ENCODE measurements at regions not wholly inside any gene's neighbourhood (a gene's known extent, or its start where the extent isn't known, plus 50 kb on each side); places are given as distances from the start of the nearest gene placed in this dataset.
"Not testable (repeated sequence)": the region's sequence is repeated elsewhere in the genome, so short reads cannot be mapped to it uniquely, and the experiment has no call there.

GRCh38 chr9:134526584-134527477 lies 114.8 kb upstream of the COL5A1 start:
- DNase-seq (ENCODE audit: low spot score) = no peak
- H3K27ac ChIP-seq = no peak overlapping the region
- ChIA-PET POLR2A (ENCODE audit: low non-redundant PET) (interaction anchor here (0.6 kb wide), 1 partner anchor 421 kb away, joined by 3 read pairs; no protein-coding TSS in a partner anchor), CTCF (interaction anchor here (0.6 kb wide), 1 partner anchor 24 kb away, joined by 4 read pairs; no protein-coding TSS in a partner anchor)
- no peak for TF ChIP-seq CTCF (conservative IDR thresholded peaks at IDR 0.05; ENCODE audit: low read depth)

- POLR2A ChIA-PET (ENCODE audit: low non-redundant PET) = no interaction called here
- no peak overlapping the region for H3K27ac ChIP-seq
- no peak for TF ChIP-seq CTCF (conservative IDR thresholded peaks at IDR 0.05; ENCODE audit: low read depth)
- CTCF ChIA-PET = interaction anchor here (0.5 to 0.7 kb wide), 2 partner anchors 457 to 1634 kb away, joined by 3 to 4 read pairs; no protein-coding TSS in a partner anchor
- no peak for DNase-seq (ENCODE audit: low spot score)
Measured at GRCh38 chr9:134530724-134531123, 110.9 kb upstream of the COL5A1 start.

DNA sequence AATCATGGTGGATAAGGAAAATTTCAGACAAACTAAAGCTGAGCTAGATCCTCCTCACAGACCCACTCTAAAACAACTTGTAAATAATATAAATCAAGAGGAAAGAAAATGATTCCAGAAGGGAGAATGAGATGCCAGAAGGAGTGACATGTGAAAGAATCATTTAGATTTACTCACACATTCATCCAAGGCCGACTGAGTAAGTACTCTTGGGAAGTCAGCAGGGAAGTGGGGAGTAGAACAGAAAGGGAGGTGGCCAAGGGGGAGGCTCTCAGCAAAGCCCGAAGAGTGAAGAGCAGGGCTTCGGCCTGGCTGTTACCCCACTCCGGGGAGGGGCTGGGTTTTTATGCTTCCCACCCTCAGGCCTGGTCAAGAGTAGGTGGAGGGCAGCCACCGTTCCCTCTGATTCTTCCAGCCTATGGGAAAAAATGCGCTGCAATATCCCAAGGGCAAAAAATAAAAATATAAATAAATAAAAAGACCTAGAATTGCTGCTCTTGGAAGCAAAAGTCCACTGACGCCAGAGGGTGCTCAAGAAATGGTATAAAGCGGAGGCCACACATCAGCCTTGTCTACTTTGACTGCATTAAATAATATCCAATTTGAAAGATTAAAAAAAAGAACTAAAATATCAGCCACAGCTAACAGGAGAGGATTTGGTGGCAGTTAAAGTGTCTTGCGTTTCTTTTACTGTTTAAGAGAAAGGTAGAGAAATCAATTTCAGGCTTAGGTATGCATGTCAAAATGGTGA lies 110.2 kb upstream of the COL5A1 start:
- no peak for DNase-seq (ENCODE audit: low spot score)
- ChIA-PET CTCF (interaction anchor here (0.7 to 1.0 kb wide), 2 partner anchors 208 to 456 kb away, joined by 4 read pairs; no protein-coding TSS in a partner anchor), POLR2A (ENCODE audit: low non-redundant PET) (no interaction called here)
- no peak for TF ChIP-seq CTCF (conservative IDR thresholded peaks at IDR 0.05; ENCODE audit: low read depth)
- H3K27ac ChIP-seq = no peak overlapping the region

GRCh38 chr9:134532084-134532483 lies 109.5 kb upstream of the COL5A1 start:
- ChIA-PET POLR2A (ENCODE audit: low non-redundant PET) (no interaction called here), CTCF (interaction anchor here (1.0 kb wide), 1 partner anchor 207 kb away, joined by 4 read pairs; no protein-coding TSS in a partner anchor)
- DNase-seq (ENCODE audit: low spot score) = no peak
- H3K27ac ChIP-seq = no peak overlapping the region
- TF ChIP-seq CTCF (conservative IDR thresholded peaks at IDR 0.05; ENCODE audit: low read depth) = no peak

DNA sequence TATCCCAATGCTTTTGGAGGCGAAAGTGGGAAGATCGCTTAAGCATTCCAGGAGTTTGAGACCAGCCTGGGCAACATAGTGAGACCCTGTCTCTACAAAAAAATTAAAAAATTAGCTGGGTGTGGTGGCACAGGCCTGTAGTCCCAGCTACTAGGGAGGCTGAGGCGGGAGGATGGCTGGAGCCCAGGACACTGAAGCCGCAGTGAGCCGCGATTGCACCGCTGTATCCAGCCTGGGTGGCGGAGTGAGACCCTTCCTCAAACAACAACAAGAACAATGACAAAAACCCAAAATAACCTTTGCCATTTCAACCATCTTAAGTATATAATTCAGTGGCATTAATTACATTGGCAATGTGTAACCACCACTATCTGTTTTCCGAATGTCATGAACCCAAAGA lies 108.9 kb upstream of the COL5A1 start:
- H3K27ac ChIP-seq; CTCF ChIA-PET; DNase-seq (ENCODE audit: low spot score); POLR2A ChIA-PET (ENCODE audit: low non-redundant PET): not testable (repeated sequence)

DNA sequence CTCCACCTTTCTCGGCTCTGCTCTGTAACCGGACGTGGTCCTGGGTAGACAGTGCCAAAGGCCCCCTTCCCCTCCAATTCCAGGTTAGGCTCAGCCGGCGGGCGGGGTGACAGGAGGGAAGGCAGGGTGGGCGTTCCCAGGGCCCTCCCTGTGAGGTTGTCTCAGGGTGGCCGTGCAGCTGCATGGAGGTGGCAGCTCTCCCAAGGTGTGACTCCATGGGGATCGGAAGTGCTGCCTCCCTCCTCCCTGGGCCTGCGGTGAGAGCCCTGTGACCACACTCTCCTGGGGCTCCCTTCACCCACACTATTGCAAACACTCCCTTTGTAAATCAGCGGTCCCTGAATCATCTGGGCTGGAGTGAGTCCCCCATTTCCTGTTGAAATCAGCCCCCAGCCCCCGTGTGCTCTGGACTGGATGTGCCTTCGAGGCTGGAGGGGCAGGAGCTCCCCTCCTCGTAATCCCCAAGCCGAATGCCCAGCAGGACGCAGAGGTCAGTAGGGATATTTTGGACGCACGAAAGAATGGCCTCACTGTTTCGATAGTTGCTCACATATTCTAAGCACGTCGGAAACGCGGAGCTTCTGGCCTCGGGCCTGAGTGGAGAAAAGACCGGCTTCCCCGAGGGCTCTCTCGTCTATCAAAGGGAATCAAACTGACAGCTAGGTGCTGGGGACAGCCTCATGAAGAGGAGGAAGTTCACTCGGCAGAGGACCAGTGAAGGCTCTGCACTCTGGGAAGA lies 107.6 kb upstream of the COL5A1 start:
- TF ChIP-seq CTCF (conservative IDR thresholded peaks at IDR 0.05; ENCODE audit: low read depth) = no peak
- H3K27ac ChIP-seq = no peak overlapping the region
- no peak for DNase-seq (ENCODE audit: low spot score)
- ChIA-PET POLR2A (ENCODE audit: low non-redundant PET) (no interaction called here), CTCF (no interaction called here)
